ENCODE measurements at regions not wholly inside any gene's neighbourhood (a gene's known extent, or its start where the extent isn't known, plus 50 kb on each side); places are given as distances from the start of the nearest gene placed in this dataset.

GRCh38 chr10:91569522-91569921 lies 63.3 kb downstream of the PPP1R3C start:
- no peak for TF ChIP-seq CTCF (IDR thresholded peaks at IDR 0.05; ENCODE audit: extremely low read depth, insufficient read depth, missing control alignments)
- DNase-seq (ENCODE audit: low spot score): no peak
- in situ Hi-C loops (cut with MboI; ENCODE audit: low pct_unique_long_range_greater_than_20kb, low sequenced_read_pairs, unreplicated experiment): no loop called here

GRCh38 chr10:91567815-91568214 lies 65.1 kb downstream of the PPP1R3C start:
- peak; percentile 29 for DNase-seq (ENCODE audit: low spot score)
- in situ Hi-C loops (cut with MboI; ENCODE audit: low pct_unique_long_range_greater_than_20kb, low sequenced_read_pairs, unreplicated experiment): no loop called here
- no peak for TF ChIP-seq CTCF (IDR thresholded peaks at IDR 0.05; ENCODE audit: extremely low read depth, insufficient read depth, missing control alignments)

- in situ Hi-C loops (cut with MboI; ENCODE audit: low pct_unique_long_range_greater_than_20kb, low sequenced_read_pairs, unreplicated experiment): no loop called here
- DNase-seq (ENCODE audit: low spot score): no peak
- TF ChIP-seq CTCF (IDR thresholded peaks at IDR 0.05; ENCODE audit: extremely low read depth, insufficient read depth, missing control alignments): no peak
Measured at GRCh38 chr10:91566115-91566514, 66.8 kb downstream of the PPP1R3C start.

GRCh38 chr10:91565226-91565625 lies 67.6 kb downstream of the PPP1R3C start:
- TF ChIP-seq CTCF (IDR thresholded peaks at IDR 0.05; ENCODE audit: extremely low read depth, insufficient read depth, missing control alignments): no peak
- no peak for DNase-seq (ENCODE audit: low spot score)
- in situ Hi-C loops (cut with MboI; ENCODE audit: low pct_unique_long_range_greater_than_20kb, low sequenced_read_pairs, unreplicated experiment): no loop called here

GRCh38 chr10:91564508-91564907 lies 68.4 kb downstream of the PPP1R3C start:
- in situ Hi-C loops (cut with MboI; ENCODE audit: low pct_unique_long_range_greater_than_20kb, low sequenced_read_pairs, unreplicated experiment): no loop called here
- no peak for TF ChIP-seq CTCF (IDR thresholded peaks at IDR 0.05; ENCODE audit: extremely low read depth, insufficient read depth, missing control alignments)
- no peak for DNase-seq (ENCODE audit: low spot score)

All from GM13977 (cell line).